ENCODE measurements at regions not wholly inside any gene's neighbourhood (a gene's known extent, or its start where the extent isn't known, plus 50 kb on each side); places are given as distances from the start of the nearest gene placed in this dataset.

DNA sequence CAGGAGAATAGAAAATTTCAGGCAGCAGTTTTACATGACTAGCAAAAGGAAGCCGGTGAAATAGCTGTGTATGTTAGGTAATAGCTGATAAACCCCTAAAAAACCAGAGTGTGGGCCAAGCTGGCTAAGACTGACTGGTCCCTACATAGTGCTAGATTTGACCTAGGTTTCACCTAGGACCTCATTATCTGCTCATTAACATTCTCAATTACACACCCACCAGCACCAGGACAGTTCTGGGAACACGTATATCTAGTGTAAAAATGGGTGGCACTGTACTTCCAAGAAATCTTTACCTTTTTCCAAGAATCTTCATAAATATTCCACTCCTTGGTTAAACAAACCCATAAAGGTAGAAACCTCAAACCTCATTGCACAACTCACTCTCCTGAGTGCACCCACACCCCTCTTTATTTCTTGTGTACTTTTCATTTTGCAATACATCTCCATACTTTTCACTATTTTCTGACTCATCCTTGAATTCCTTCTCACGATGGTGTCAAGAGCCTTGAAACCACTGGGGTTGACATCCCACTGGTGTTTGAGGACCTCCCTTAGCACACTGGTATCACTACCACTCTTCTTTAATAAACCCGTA is 262.7 kb upstream of the KCNJ16 start:
- Histone ChIP-seq H3K9me2 (ENCODE audit: insufficient read depth, low read length) (no peaks in the 10 kb centered on the region), H3K27me3 (ENCODE audit: insufficient read depth, low read depth, low read length) (no peaks in the 10 kb centered on the region), H3K36me3 (ENCODE audit: insufficient read depth, low read length) (no peaks in the 10 kb centered on the region), H3F3A (ENCODE audit: insufficient read depth, low read length, poor library complexity, severe bottlenecking) (no peaks in the 10 kb centered on the region), H3K79me2 (replicated peaks; ENCODE audit: insufficient read depth, low read length) (no peaks in the 10 kb centered on the region), H3K27ac (ENCODE audit: low read length) (no peak overlapping the region), H3K9ac (ENCODE audit: low read length) (no peak overlapping the region), H2AFZ (ENCODE audit: low read depth, low read length) (no peak overlapping the region), H4K20me1 (ENCODE audit: insufficient read depth) (no peaks in the 10 kb centered on the region), H3K4me2 (ENCODE audit: low read length) (no peak overlapping the region), H3K4me3 (ENCODE audit: low read length) (no peak overlapping the region), H3K9me3 (ENCODE audit: low read length) (no peaks in the 10 kb centered on the region)
- TF ChIP-seq, protein P1, sequence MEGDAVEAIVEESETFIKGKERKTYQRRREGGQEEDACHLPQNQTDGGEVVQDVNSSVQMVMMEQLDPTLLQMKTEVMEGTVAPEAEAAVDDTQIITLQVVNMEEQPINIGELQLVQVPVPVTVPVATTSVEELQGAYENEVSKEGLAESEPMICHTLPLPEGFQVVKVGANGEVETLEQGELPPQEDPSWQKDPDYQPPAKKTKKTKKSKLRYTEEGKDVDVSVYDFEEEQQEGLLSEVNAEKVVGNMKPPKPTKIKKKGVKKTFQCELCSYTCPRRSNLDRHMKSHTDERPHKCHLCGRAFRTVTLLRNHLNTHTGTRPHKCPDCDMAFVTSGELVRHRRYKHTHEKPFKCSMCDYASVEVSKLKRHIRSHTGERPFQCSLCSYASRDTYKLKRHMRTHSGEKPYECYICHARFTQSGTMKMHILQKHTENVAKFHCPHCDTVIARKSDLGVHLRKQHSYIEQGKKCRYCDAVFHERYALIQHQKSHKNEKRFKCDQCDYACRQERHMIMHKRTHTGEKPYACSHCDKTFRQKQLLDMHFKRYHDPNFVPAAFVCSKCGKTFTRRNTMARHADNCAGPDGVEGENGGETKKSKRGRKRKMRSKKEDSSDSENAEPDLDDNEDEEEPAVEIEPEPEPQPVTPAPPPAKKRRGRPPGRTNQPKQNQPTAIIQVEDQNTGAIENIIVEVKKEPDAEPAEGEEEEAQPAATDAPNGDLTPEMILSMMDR (IDR thresholded peaks at IDR 0.05; ENCODE audit: poor library complexity, severe bottlenecking) = no peak
- TF ChIP-seq EP300 (conservative IDR thresholded peaks at IDR 0.05; ENCODE audit: poor library complexity, severe bottlenecking) = no peak
- no peak for TF ChIP-seq EZH2 (IDR thresholded peaks at IDR 0.05; ENCODE audit: borderline replicate concordance, insufficient read depth, low read length, poor library complexity, severe bottlenecking)
- no peak for TF ChIP-seq MXI1 (conservative IDR thresholded peaks at IDR 0.05; ENCODE audit: poor library complexity, severe bottlenecking)
- no peak for TF ChIP-seq RAD21 (conservative IDR thresholded peaks at IDR 0.05)
- no peak for TF ChIP-seq TAF1 (IDR thresholded peaks at IDR 0.05; ENCODE audit: low read depth)
- TF ChIP-seq, protein P2, sequence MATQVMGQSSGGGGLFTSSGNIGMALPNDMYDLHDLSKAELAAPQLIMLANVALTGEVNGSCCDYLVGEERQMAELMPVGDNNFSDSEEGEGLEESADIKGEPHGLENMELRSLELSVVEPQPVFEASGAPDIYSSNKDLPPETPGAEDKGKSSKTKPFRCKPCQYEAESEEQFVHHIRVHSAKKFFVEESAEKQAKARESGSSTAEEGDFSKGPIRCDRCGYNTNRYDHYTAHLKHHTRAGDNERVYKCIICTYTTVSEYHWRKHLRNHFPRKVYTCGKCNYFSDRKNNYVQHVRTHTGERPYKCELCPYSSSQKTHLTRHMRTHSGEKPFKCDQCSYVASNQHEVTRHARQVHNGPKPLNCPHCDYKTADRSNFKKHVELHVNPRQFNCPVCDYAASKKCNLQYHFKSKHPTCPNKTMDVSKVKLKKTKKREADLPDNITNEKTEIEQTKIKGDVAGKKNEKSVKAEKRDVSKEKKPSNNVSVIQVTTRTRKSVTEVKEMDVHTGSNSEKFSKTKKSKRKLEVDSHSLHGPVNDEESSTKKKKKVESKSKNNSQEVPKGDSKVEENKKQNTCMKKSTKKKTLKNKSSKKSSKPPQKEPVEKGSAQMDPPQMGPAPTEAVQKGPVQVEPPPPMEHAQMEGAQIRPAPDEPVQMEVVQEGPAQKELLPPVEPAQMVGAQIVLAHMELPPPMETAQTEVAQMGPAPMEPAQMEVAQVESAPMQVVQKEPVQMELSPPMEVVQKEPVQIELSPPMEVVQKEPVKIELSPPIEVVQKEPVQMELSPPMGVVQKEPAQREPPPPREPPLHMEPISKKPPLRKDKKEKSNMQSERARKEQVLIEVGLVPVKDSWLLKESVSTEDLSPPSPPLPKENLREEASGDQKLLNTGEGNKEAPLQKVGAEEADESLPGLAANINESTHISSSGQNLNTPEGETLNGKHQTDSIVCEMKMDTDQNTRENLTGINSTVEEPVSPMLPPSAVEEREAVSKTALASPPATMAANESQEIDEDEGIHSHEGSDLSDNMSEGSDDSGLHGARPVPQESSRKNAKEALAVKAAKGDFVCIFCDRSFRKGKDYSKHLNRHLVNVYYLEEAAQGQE (IDR thresholded peaks at IDR 0.05; ENCODE audit: borderline replicate concordance) = no peak
- no peak for TF ChIP-seq POLR2AphosphoS5 (IDR thresholded peaks at IDR 0.05)
- TF ChIP-seq SMC3 (conservative IDR thresholded peaks at IDR 0.05; ENCODE audit: poor library complexity) = no peak

DNA sequence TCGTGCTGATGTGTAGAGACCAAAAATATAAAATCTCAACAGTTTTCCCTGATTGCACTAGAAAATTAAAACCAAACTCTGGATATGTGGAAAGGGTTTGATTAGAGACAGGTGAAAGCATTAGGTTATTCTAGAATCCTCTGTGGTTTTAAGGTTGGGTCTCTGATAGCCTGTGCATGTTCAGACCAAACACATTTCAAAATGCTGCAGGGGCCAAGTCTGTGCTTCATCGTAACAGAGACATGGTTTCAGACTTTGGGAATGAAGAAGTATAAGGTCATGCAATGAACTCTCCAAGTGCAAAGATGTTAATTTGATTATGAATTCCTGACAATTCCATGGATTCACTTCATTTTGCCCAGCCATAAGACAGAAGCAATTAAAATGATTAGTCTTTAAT is 261.0 kb upstream of the KCNJ16 start:
- Histone ChIP-seq H3K9me3 (ENCODE audit: low read length) (no peaks in the 10 kb centered on the region), H3K4me2 (ENCODE audit: low read length) (no peak overlapping the region), H3K9ac (ENCODE audit: low read length) (no peak overlapping the region), H3K36me3 (ENCODE audit: insufficient read depth, low read length) (no peaks in the 10 kb centered on the region), H4K20me1 (ENCODE audit: insufficient read depth) (no peaks in the 10 kb centered on the region), H3F3A (ENCODE audit: insufficient read depth, low read length, poor library complexity, severe bottlenecking) (no peaks in the 10 kb centered on the region), H3K9me2 (ENCODE audit: insufficient read depth, low read length) (no peaks in the 10 kb centered on the region), H3K27me3 (ENCODE audit: insufficient read depth, low read depth, low read length) (no peaks in the 10 kb centered on the region), H3K79me2 (replicated peaks; ENCODE audit: insufficient read depth, low read length) (no peaks in the 10 kb centered on the region), H3K27ac (ENCODE audit: low read length) (no peak overlapping the region), H3K4me3 (ENCODE audit: low read length) (no peak overlapping the region), H2AFZ (ENCODE audit: low read depth, low read length) (no peak overlapping the region)
- TF ChIP-seq MXI1 (conservative IDR thresholded peaks at IDR 0.05; ENCODE audit: poor library complexity, severe bottlenecking) (no peak), SMC3 (conservative IDR thresholded peaks at IDR 0.05; ENCODE audit: poor library complexity) (no peak), RAD21 (conservative IDR thresholded peaks at IDR 0.05) (no peak), TAF1 (IDR thresholded peaks at IDR 0.05; ENCODE audit: low read depth) (no peak), EZH2 (IDR thresholded peaks at IDR 0.05; ENCODE audit: borderline replicate concordance, insufficient read depth, low read length, poor library complexity, severe bottlenecking) (no peak), POLR2AphosphoS5 (IDR thresholded peaks at IDR 0.05) (no peak), EP300 (conservative IDR thresholded peaks at IDR 0.05; ENCODE audit: poor library complexity, severe bottlenecking) (no peak)
- TF ChIP-seq, protein P1 (IDR thresholded peaks at IDR 0.05; ENCODE audit: poor library complexity, severe bottlenecking) = no peak
- TF ChIP-seq, protein P2 (IDR thresholded peaks at IDR 0.05; ENCODE audit: borderline replicate concordance) = no peak
